ENCODE measurements at regions not wholly inside any gene's neighbourhood (a gene's known extent, or its start where the extent isn't known, plus 50 kb on each side); places are given as distances from the start of the nearest gene placed in this dataset.

DNA sequence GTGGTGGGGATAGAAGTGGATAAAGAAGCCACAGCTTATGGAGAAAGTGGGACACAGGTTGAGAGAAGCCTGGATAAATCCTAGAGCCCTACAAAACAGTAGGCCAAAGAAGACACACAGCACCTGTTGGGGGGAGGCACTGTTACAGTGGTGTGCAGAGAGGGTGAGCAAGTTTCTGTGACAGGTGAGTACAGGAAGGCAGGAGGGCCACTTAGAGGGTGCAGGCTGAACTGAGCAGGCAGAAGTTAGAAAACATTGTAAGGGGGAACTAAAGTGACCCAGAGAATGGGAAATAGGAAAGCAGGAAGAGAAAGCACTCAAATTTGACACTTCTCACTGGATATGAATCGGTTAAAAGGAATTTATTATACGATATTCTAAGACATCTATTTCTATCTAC is 146.1 kb upstream of the TMCO5A start:
- DNase-seq (ENCODE audit: low read depth) = no peak
- TF ChIP-seq, protein P1, sequence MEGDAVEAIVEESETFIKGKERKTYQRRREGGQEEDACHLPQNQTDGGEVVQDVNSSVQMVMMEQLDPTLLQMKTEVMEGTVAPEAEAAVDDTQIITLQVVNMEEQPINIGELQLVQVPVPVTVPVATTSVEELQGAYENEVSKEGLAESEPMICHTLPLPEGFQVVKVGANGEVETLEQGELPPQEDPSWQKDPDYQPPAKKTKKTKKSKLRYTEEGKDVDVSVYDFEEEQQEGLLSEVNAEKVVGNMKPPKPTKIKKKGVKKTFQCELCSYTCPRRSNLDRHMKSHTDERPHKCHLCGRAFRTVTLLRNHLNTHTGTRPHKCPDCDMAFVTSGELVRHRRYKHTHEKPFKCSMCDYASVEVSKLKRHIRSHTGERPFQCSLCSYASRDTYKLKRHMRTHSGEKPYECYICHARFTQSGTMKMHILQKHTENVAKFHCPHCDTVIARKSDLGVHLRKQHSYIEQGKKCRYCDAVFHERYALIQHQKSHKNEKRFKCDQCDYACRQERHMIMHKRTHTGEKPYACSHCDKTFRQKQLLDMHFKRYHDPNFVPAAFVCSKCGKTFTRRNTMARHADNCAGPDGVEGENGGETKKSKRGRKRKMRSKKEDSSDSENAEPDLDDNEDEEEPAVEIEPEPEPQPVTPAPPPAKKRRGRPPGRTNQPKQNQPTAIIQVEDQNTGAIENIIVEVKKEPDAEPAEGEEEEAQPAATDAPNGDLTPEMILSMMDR (IDR thresholded peaks at IDR 0.05; ENCODE audit: control insufficient read depth, insufficient read depth, low read depth, low read length, missing control alignments) = no peak
- H3K4me3 ChIP-seq (ENCODE audit: control insufficient read depth, low read depth, low read length) = no peak overlapping the region

DNA sequence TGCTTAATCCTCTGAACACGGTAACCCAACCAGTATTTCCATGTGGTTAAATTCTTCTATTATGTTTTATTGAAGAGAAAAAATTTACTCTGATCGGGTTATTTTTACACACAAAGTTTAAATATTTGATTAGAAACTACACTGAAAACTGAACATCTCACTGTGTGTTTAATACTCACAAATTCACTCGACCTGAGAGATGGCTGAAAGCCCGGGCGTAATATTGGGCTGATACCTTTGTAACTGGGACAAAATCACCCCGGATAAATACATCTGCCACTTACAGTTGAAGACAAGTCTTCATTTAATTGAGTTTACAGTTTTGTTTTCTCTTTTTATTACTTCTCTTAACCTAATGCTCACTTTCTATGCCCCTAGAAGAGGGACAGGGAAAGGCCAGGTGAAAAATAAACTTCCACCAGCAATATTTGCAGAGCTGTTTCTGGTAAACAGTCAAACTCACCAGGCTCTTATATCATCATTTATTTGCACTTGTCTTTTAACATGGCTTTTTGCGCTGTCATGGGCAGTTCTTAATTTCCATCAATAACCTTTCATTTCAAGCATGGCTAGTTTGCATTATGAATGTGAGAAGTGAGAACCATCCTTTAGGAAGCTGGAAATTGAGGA is 145.6 kb upstream of the TMCO5A start:
- TF ChIP-seq, protein P1 (IDR thresholded peaks at IDR 0.05; ENCODE audit: control insufficient read depth, insufficient read depth, low read depth, low read length, missing control alignments) = no peak
- no peak overlapping the region for H3K4me3 ChIP-seq (ENCODE audit: control insufficient read depth, low read depth, low read length)
- DNase-seq (ENCODE audit: low read depth) = no peak

DNA sequence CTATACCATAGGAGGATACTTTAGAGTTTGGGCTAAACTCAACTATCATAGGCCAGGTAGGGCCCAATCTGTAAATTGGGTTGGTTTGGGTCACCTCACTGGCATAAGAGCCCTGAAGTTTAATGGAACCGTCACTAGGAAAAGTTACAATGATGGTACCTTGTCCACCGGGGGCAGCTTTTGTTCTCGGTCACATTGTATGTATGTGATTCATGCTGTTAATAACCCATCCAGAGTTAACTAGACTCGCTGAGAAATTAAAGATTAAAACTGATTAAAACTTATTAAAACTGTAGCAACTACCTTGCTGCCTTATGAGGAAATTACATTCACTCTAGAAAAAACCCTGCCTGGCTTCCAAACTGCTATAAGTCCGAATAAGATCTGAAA is 145.0 kb upstream of the TMCO5A start:
- no peak overlapping the region for H3K4me3 ChIP-seq (ENCODE audit: control insufficient read depth, low read depth, low read length)
- DNase-seq (ENCODE audit: low read depth) = no peak
- TF ChIP-seq, protein P1 (IDR thresholded peaks at IDR 0.05; ENCODE audit: control insufficient read depth, insufficient read depth, low read depth, low read length, missing control alignments) = no peak

DNA sequence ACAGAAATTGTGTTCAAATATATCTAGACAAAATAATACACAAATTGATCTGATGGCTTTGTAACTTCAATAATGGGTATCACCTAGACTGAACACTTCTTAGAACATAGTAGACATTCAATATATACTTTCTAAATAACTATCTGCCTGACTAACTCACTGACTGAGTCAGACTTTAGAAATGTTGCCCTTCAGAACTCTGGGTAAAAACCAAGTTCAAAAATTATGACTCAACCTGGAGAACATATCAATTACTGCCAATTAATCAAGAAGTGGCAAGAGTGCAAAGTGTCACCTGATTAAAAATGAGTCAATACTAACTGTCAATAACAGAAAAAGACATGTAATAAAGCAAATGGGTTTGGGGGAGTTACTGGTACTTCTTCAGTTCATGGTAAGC is 144.6 kb upstream of the TMCO5A start:
- no peak overlapping the region for H3K4me3 ChIP-seq (ENCODE audit: control insufficient read depth, low read depth, low read length)
- no peak for DNase-seq (ENCODE audit: low read depth)

DNA sequence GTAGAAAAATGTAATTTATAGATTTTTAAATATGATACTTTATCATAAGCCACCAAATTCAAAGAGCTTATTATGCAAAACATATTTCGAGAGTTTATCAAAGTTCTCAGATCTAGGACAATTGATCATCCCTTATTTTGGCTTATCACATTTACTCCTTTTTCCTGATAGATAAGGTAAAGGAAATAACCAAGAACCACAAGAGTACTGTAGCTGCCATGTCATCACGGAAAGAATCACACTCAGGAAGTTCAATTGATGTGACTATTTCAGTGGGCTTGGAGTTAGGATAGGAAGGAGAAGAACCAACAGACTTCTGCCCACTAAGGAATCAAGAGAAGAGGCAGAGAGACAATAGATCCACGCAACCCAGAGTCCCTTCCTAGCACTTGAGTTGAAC is 142.7 kb upstream of the TMCO5A start:
- TF ChIP-seq, protein P1 (IDR thresholded peaks at IDR 0.05; ENCODE audit: control insufficient read depth, insufficient read depth, low read depth, low read length, missing control alignments) = no peak
- H3K4me3 ChIP-seq (ENCODE audit: control insufficient read depth, low read depth, low read length) = no peak overlapping the region
- no peak for DNase-seq (ENCODE audit: low read depth)

More for the DNA sequence above, 144.6 kb upstream of the TMCO5A start:
- TF ChIP-seq, protein P1 (IDR thresholded peaks at IDR 0.05; ENCODE audit: control insufficient read depth, insufficient read depth, low read depth, low read length, missing control alignments) = no peak

DNA sequence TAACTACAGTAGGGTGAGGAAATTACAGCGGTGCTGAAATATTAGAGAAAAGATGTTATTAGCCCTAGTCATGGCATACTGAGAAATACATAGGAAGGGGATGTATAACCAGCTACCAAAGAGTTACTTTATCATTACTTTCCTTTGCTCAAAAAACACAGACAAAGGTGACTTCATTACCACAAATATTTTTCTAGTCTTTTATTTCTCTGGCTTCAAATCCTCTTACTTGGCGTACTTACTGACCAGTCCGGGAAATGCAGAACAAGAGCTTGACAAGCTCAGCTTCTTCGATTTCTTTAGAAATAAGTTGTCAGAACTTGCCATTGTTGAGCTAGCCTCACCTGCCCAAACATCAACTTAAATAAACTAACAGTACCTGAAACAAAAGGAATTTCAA is 142.1 kb upstream of the TMCO5A start:
- TF ChIP-seq, protein P1 (IDR thresholded peaks at IDR 0.05; ENCODE audit: control insufficient read depth, insufficient read depth, low read depth, low read length, missing control alignments) = no peak
- DNase-seq (ENCODE audit: low read depth) = no peak
- H3K4me3 ChIP-seq (ENCODE audit: control insufficient read depth, low read depth, low read length) = no peak overlapping the region

DNA sequence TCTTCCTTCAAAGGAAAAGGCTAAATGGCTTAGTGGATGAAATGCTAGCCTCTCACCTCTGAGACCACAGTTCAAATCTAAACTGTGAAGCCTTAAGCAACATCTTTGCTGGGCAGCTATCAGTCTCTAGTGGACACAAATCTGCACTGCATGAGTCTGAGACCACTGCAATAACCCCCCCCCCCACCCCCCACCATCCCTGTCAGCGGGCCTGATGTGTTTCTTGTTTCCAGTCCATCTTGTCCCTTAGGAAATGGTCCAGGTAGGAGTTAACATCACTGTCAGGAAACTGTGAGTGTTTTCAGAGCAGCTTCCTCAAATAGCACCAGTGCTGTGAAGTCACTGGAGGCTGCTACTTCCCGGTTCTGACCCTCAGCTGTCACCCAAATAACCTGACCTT is 140.6 kb upstream of the TMCO5A start:
- DNase-seq (ENCODE audit: low read depth) = no peak
- TF ChIP-seq, protein P1 (IDR thresholded peaks at IDR 0.05; ENCODE audit: control insufficient read depth, insufficient read depth, low read depth, low read length, missing control alignments) = no peak
- no peak overlapping the region for H3K4me3 ChIP-seq (ENCODE audit: control insufficient read depth, low read depth, low read length)

Measured in AG09309 (cell line).